SK-N-SH (cell line): ENCODE measurements at regions not wholly inside any gene's neighbourhood (a gene's known extent, or its start where the extent isn't known, plus 50 kb on each side); places are given as distances from the start of the nearest gene placed in this dataset.

Experiments
- CTCF ChIA-PET: fragments of 300-600, 350-600 bp; formaldehyde crosslinking; extraction: SDS; loops from one replicate; lab custom pipeline; 2021; lab: Yijun Ruan, JAX
- POLR2A ChIA-PET: fragments of 350-600 bp; sonication (Branson Sonifier 250); formaldehyde crosslinking; extraction: SDS; loops from one replicate; lab custom pipeline; 2020; ENCODE audit warnings: antibody characterized with exemption, inconsistent platforms; lab: Yijun Ruan, JAX
- DNase-seq: peaks from one replicate; pipeline ENCODE4 v3.0.0; 2012
- H2AFZ ChIP-seq: fragments of 200-600 bp; sonication (generic); 2 replicates; pipeline ENCODE4 v1.8.1; 2016; ENCODE audit warnings: antibody characterized with exemption, mild to moderate bottlenecking, low read depth
- H3F3A ChIP-seq: fragments of 200-600 bp; sonication (generic); replicated peaks from 2 replicates; pipeline ENCODE3; 2016; ENCODE audit warnings: antibody characterized with exemption, mild to moderate bottlenecking; ENCODE audit not compliant: insufficient read depth
- H3K27ac ChIP-seq, 2 experiments: fragments of 200-500 bp in 1 of 2; fragments of 200-600 bp in 1 of 2; sonication (Bioruptor generic) in 1 of 2; sonication (generic), shearing (Covaris generic) in 1 of 2; 2 replicates each; pipeline versions ENCODE4 v1.5.1 to v1.6.1; 2014 to 2016; ENCODE audit warnings: low read depth in 2 of 2, inconsistent platforms in 1 of 2, low read length in 1 of 2, mild to moderate bottlenecking in 1 of 2, mixed read lengths in 1 of 2
- H3K27me3 ChIP-seq: fragments of 200-600 bp; sonication (generic), shearing (Covaris generic); 2 replicates; pipeline ENCODE4 v1.6.1; 2016; ENCODE audit warnings: mixed run types; ENCODE audit not compliant: insufficient read depth
- H3K36me3 ChIP-seq, 2 experiments: fragments of 200-500 bp in 1 of 2; fragments of 200-600 bp in 1 of 2; sonication (Bioruptor generic) in 1 of 2; sonication (generic) in 1 of 2; replicated peaks in 1 of 2; 2 replicates each; pipeline versions ENCODE3 to v1.5.1; 2014 to 2016; ENCODE audit warnings: low read length in 1 of 2, mild to moderate bottlenecking in 1 of 2; ENCODE audit not compliant: insufficient read depth in 2 of 2, control insufficient read depth in 1 of 2
- H3K4me1 ChIP-seq, 2 experiments: fragments of 200-500 bp in 1 of 2; fragments of 200-600 bp in 1 of 2; sonication (Bioruptor generic) in 1 of 2; sonication (generic), shearing (Covaris generic) in 1 of 2; 2 replicates each; pipeline versions ENCODE4 v1.5.1 to v1.6.1; 2014 to 2016; ENCODE audit warnings: low read depth in 1 of 2, low read length in 1 of 2, mixed run types in 1 of 2; ENCODE audit not compliant: insufficient read depth in 2 of 2, control insufficient read depth in 1 of 2
- H3K4me2 ChIP-seq: fragments of 200-600 bp; sonication (generic), shearing (Covaris generic); 2 replicates; pipeline ENCODE4 v1.6.1; 2017; ENCODE audit warnings: mixed run types
- H3K4me3 ChIP-seq, 2 experiments: fragments of 200-500 bp in 1 of 2; fragments of 200-600 bp in 1 of 2; sonication (Bioruptor generic) in 1 of 2; sonication (generic), shearing (Covaris generic) in 1 of 2; 2 replicates each; pipeline versions ENCODE4 v1.5.1 to v1.8.1; 2014 to 2016; ENCODE audit warnings: low read depth in 2 of 2, inconsistent platforms in 1 of 2, low read length in 1 of 2, mild to moderate bottlenecking in 1 of 2, mixed read lengths in 1 of 2, moderate library complexity in 1 of 2
- H3K79me2 ChIP-seq: fragments of 200-600 bp; sonication (generic); 2 replicates; pipeline ENCODE4 v1.8.1; 2017; ENCODE audit warnings: mild to moderate bottlenecking; ENCODE audit not compliant: insufficient read depth
- H3K9ac ChIP-seq: fragments of 200-600 bp; sonication (generic); 2 replicates; pipeline ENCODE4 v1.6.1; 2017; ENCODE audit warnings: mixed run types
- H3K9me2 ChIP-seq: fragments of 200-600 bp; sonication (generic); 2 replicates; pipeline ENCODE4 v1.6.1; 2017; ENCODE audit warnings: mixed run types
- H3K9me3 ChIP-seq: fragments of 200-600 bp; sonication (generic); 2 replicates; pipeline ENCODE4 v1.6.1; 2017; ENCODE audit warnings: mixed run types, mild to moderate bottlenecking, moderate library complexity
- H4K20me1 ChIP-seq: fragments of 200-600 bp; sonication (generic); 2 replicates; pipeline ENCODE4 v1.6.1; 2017; ENCODE audit warnings: mild to moderate bottlenecking, mixed run types; ENCODE audit not compliant: insufficient read depth
- CHD2 ChIP-seq: fragments of 150-350 bp; IDR thresholded peaks from 2 replicates; pipeline ENCODE4 v1.6.1; 2018; ENCODE audit warnings: low read length; ENCODE audit not compliant: partially characterized antibody
- EP300 ChIP-seq, 2 experiments: IDR thresholded peaks; 2 replicates each; pipeline versions ENCODE4 v1.4.0 to v1.6.1; 2012; ENCODE audit warnings: borderline replicate concordance in 1 of 2, low read depth in 1 of 2, low read length in 1 of 2
- FOXJ3 ChIP-seq: sonication (generic); formaldehyde crosslinking; IDR thresholded peaks from 2 replicates; pipeline ENCODE4 v1.5.1; 2020; ENCODE audit warnings: mild to moderate bottlenecking, missing genetic modification reagents
- FOXM1 ChIP-seq: IDR thresholded peaks from 2 replicates; pipeline ENCODE4 v1.4.0; 2012; ENCODE audit warnings: low read depth, mild to moderate bottlenecking
- GABPA ChIP-seq: IDR thresholded peaks from 2 replicates; pipeline ENCODE4 v1.4.0; 2012; ENCODE audit warnings: low read depth, mild to moderate bottlenecking
- MAX ChIP-seq: IDR thresholded peaks from 2 replicates; pipeline ENCODE4 v1.4.0; 2012; ENCODE audit warnings: low read depth
- MEF2A ChIP-seq: IDR thresholded peaks from 2 replicates; pipeline ENCODE4 v1.4.0; 2012; ENCODE audit warnings: low read depth, borderline replicate concordance
- NRF1 ChIP-seq: IDR thresholded peaks from 2 replicates; pipeline ENCODE4 v1.6.1; 2012; ENCODE audit warnings: low read depth, mild to moderate bottlenecking, low read length
- POLR2AphosphoS5 ChIP-seq: IDR thresholded peaks from 2 replicates; pipeline ENCODE4 v1.6.1; 2012; ENCODE audit warnings: low read depth, low read length
- REST ChIP-seq: IDR thresholded peaks from 2 replicates; pipeline ENCODE4 v1.6.1; 2012; ENCODE audit warnings: mild to moderate bottlenecking, low read depth, low read length, moderate library complexity
- RFX5 ChIP-seq: IDR thresholded peaks from 2 replicates; pipeline ENCODE4 v1.6.1; 2012; ENCODE audit warnings: mild to moderate bottlenecking, improper control_type of control experiment, low read length
- SIN3A ChIP-seq: IDR thresholded peaks from 2 replicates; pipeline ENCODE4 v1.6.1; 2012; ENCODE audit warnings: low read depth, mild to moderate bottlenecking, low read length, moderate library complexity, borderline replicate concordance
- TCF12 ChIP-seq: IDR thresholded peaks from 2 replicates; pipeline ENCODE4 v1.4.0; 2012
- YY1 ChIP-seq: IDR thresholded peaks from 2 replicates; pipeline ENCODE4 v1.4.0; 2012; ENCODE audit warnings: low read depth, mild to moderate bottlenecking
- WGBS: methylation state at CpG from one replicate; pipeline ENCODE4 v1.1.6; 2017; ENCODE audit warnings: low lambda C conversion rate; 5-methylcytosine and 5-hydroxymethylcytosine counted together
- TF ChIP-seq, protein P1 (sequence below): fragments of 200-600 bp; sonication (generic); IDR thresholded peaks from 2 replicates; pipeline ENCODE4 v1.6.1; 2017; ENCODE audit warnings: antibody characterized with exemption, mild to moderate bottlenecking, moderate library complexity
- TF ChIP-seq, protein P2 (sequence below): IDR thresholded peaks from 2 replicates; pipeline ENCODE4 v1.4.0; 2012; ENCODE audit warnings: low read depth, borderline replicate concordance

DNA sequence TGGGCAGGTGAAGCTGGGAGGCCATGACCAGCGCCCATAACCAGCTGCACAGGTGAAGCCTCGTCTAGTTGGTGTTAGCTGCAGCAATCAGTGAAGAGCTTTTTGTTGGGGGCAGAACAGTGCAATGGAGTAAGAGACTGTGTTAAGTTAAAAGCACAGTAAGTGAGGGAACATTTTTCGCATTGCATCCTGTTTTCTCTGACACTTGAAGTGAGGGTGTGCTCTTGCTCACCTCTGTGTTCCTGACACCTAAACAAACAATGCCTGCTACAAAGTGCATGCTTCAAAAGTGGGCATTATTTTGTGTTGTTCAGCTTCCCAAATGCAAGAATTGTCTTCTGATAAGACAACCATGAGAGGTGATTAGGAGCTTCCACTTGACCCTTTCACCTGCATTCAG, 324.0 kb upstream of the ACVR2A start (continued):
- no peak for TF ChIP-seq REST
- TF ChIP-seq, protein P1, sequence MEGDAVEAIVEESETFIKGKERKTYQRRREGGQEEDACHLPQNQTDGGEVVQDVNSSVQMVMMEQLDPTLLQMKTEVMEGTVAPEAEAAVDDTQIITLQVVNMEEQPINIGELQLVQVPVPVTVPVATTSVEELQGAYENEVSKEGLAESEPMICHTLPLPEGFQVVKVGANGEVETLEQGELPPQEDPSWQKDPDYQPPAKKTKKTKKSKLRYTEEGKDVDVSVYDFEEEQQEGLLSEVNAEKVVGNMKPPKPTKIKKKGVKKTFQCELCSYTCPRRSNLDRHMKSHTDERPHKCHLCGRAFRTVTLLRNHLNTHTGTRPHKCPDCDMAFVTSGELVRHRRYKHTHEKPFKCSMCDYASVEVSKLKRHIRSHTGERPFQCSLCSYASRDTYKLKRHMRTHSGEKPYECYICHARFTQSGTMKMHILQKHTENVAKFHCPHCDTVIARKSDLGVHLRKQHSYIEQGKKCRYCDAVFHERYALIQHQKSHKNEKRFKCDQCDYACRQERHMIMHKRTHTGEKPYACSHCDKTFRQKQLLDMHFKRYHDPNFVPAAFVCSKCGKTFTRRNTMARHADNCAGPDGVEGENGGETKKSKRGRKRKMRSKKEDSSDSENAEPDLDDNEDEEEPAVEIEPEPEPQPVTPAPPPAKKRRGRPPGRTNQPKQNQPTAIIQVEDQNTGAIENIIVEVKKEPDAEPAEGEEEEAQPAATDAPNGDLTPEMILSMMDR = no peak
- TF ChIP-seq POLR2AphosphoS5 = no peak
- TF ChIP-seq GABPA = no peak
- TF ChIP-seq MAX = no peak
- TF ChIP-seq SIN3A = no peak
- TF ChIP-seq MEF2A = no peak
- TF ChIP-seq, all 33 proteins: peak for 0

- no peaks in the 10 kb centered on the region for H3F3A ChIP-seq
- no peak overlapping the region for H2AFZ ChIP-seq
- no peak for DNase-seq
- no peak overlapping the region for H3K9ac ChIP-seq
- H3K79me2 ChIP-seq = no peaks in the 10 kb centered on the region
- no peaks in the 10 kb centered on the region for H3K27me3 ChIP-seq
- H3K9me3 ChIP-seq = no peaks in the 10 kb centered on the region
- WGBS = 0% methylated on average over 1 of the region's 2 CpGs
- CTCF ChIA-PET = no interaction called here
- H3K4me2 ChIP-seq = no peak overlapping the region
- no peaks in the 10 kb centered on the region for H3K36me3 ChIP-seq
- no peak overlapping the region for H3K27ac ChIP-seq
- H3K9me2 ChIP-seq = no peaks in the 10 kb centered on the region
- H3K4me3 ChIP-seq = no peak overlapping the region
- no peak for TF ChIP-seq FOXM1
- no peak for TF ChIP-seq YY1
- no peak for TF ChIP-seq MEF2A
- no peak for TF ChIP-seq GABPA
- TF ChIP-seq SIN3A = no peak
- TF ChIP-seq EP300 (IDR thresholded peaks at IDR 0.05; ENCODE audit: borderline replicate concordance in 1 of 2, low read depth in 1 of 2, low read length in 1 of 2) = no peak
- TF ChIP-seq FOXJ3 (CRISPR knock-in tag) = no peak
- TF ChIP-seq TCF12 = no peak
- TF ChIP-seq RFX5 = no peak
- no peak for TF ChIP-seq NRF1
- TF ChIP-seq, protein P2, sequence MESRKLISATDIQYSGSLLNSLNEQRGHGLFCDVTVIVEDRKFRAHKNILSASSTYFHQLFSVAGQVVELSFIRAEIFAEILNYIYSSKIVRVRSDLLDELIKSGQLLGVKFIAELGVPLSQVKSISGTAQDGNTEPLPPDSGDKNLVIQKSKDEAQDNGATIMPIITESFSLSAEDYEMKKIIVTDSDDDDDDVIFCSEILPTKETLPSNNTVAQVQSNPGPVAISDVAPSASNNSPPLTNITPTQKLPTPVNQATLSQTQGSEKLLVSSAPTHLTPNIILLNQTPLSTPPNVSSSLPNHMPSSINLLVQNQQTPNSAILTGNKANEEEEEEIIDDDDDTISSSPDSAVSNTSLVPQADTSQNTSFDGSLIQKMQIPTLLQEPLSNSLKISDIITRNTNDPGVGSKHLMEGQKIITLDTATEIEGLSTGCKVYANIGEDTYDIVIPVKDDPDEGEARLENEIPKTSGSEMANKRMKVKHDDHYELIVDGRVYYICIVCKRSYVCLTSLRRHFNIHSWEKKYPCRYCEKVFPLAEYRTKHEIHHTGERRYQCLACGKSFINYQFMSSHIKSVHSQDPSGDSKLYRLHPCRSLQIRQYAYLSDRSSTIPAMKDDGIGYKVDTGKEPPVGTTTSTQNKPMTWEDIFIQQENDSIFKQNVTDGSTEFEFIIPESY = no peak
- no peak for TF ChIP-seq CHD2
- TF ChIP-seq MAX = no peak
- TF ChIP-seq, all 33 proteins: peak for 0
- no peaks in the 10 kb centered on the region for H4K20me1 ChIP-seq
- no peaks in the 10 kb centered on the region for H3K4me1 ChIP-seq
- POLR2A ChIA-PET = no interaction called here
Observed at GRCh38 chr2:147519178-147519577, 325.7 kb upstream of the ACVR2A start.
